Body of pancreas (tissue), 4 donors: ENCODE measurements at regions not wholly inside any gene's neighbourhood (a gene's known extent, or its start where the extent isn't known, plus 50 kb on each side); places are given as distances from the start of the nearest gene placed in this dataset.
A peak's percentile ranks its signal among the peaks of the same experiment; 100 is the strongest.

Source experiments
- ATAC-seq: fragments of 150-250 bp; one replicate; pipeline ENCODE4 v1.9.1; 2016
- DNase-seq, 4 donors: peaks; one replicate each; pipeline ENCODE4 v3.0.0-alpha.2; 2019
- H3K27ac ChIP-seq, 4 donors: fragments of 200-600 bp; sonication (generic); 1 replicate in 3 of 4; 2 replicates in 1 of 4; pipeline versions ENCODE4 v1.5.1 to v1.6.1; 2016 to 2019; ENCODE audit warnings: mild to moderate bottlenecking in 1 of 4, mixed read lengths in 1 of 4, moderate library complexity in 1 of 4
- H3K27me3 ChIP-seq, 2 donors: fragments of 200-600 bp; sonication (generic); one replicate each; pipeline ENCODE4 v1.6.0; 2016; ENCODE audit warnings: mild to moderate bottlenecking in 1 of 2
- H3K36me3 ChIP-seq, 2 donors: fragments of 200-600 bp; sonication (generic); replicated peaks in 1 of 2; 2 replicates each; pipeline ENCODE4 v1.5.1; 2016; ENCODE audit warnings: low read depth in 2 of 2; ENCODE audit not compliant: insufficient read depth in 1 of 2
- H3K4me1 ChIP-seq: fragments of 200-600 bp; sonication (generic); one replicate; pipeline ENCODE4 v1.6.0; 2016
- H3K4me3 ChIP-seq, 2 donors: fragments of 200-600 bp; sonication (generic); 1 replicate in 1 of 2; 2 replicates in 1 of 2; pipeline ENCODE4 v1.5.1; 2016 to 2019
- H3K9me3 ChIP-seq, 3 donors: fragments of 200-600 bp; sonication (generic); 1 replicate in 2 of 3; 2 replicates in 1 of 3; pipeline ENCODE4 v1.5.1; 2016
- POLR2A ChIP-seq, 3 donors: fragments of 450-650 bp; IDR thresholded peaks; one replicate each; pipeline ENCODE4 v1.6.1; 2016; ENCODE audit warnings: antibody characterized with exemption in 3 of 3, mild to moderate bottlenecking in 2 of 3
- WGBS, 2 donors: methylation state at CpG; one replicate each; pipeline ENCODE4 v1.1.5; 2017; 5-methylcytosine and 5-hydroxymethylcytosine counted together
- intact Hi-C: fragments of 100-400 bp; cut with DNase I; formaldehyde crosslinking; loops from one replicate; pipeline ENCODE4 v1.15.1; 2023
- TF ChIP-seq, protein P1 (sequence below), 7 experiments: fragments of 450-650 bp in 4 of 7; fragments of 200-600 bp in 3 of 7; sonication (generic) in 3 of 7; IDR thresholded peaks; one replicate each; pipeline ENCODE4 v1.5.1; 2016 to 2019; ENCODE audit warnings: antibody characterized with exemption in 7 of 7

DNA sequence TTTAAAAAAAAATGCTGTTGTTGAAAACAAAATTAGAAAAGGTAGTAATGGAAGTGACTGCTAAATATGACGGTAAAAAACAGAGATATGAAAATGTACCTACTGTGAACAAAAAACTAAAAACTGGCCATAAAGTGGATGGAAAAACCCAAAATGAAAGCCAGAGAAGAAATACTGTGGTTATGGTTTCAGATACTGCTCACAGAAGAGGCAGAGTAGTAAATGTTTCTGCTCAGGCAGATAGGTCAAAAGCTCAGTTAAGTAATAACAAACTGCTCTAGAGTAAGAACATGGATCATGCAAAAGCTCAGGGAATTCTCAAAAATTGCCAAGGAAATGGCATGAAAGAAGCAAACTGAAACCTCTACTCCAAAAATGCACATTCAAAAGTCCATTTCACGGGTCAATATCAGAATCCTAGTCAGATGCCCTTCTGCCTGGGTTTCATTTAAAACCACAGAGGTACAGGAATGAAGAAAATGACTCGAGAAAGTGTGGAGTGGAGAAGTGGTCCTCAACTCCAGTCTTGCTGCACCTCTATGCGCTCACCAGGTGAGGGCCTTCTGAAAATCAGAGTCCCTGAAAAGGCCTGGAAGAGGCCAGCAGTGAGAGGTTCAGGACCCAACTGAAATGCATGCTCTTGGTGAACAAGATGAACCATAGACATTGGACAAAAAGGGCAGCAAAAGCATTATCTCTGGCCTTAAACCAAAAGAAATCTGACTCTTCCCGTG is 315.0 kb upstream of the SPRY2 start:
- ATAC-seq (no peak), DNase-seq (no peak)
- no peak for TF ChIP-seq POLR2A (IDR thresholded peaks at IDR 0.05)
- TF ChIP-seq, protein P1, sequence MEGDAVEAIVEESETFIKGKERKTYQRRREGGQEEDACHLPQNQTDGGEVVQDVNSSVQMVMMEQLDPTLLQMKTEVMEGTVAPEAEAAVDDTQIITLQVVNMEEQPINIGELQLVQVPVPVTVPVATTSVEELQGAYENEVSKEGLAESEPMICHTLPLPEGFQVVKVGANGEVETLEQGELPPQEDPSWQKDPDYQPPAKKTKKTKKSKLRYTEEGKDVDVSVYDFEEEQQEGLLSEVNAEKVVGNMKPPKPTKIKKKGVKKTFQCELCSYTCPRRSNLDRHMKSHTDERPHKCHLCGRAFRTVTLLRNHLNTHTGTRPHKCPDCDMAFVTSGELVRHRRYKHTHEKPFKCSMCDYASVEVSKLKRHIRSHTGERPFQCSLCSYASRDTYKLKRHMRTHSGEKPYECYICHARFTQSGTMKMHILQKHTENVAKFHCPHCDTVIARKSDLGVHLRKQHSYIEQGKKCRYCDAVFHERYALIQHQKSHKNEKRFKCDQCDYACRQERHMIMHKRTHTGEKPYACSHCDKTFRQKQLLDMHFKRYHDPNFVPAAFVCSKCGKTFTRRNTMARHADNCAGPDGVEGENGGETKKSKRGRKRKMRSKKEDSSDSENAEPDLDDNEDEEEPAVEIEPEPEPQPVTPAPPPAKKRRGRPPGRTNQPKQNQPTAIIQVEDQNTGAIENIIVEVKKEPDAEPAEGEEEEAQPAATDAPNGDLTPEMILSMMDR (IDR thresholded peaks at IDR 0.05): no peak
- Histone ChIP-seq H3K27me3 (no peaks in the 10 kb centered on the region), H3K36me3 (no peaks in the 10 kb centered on the region), H3K9me3 (no peaks in the 10 kb centered on the region), H3K4me1 (no peaks in the 10 kb centered on the region), H3K27ac (no peak overlapping the region), H3K4me3 (no peak overlapping the region)
- 78 to 84% methylated on average over 5 of the region's 5 CpGs for WGBS, 2 donors
- intact Hi-C loops: no loop called here

DNA sequence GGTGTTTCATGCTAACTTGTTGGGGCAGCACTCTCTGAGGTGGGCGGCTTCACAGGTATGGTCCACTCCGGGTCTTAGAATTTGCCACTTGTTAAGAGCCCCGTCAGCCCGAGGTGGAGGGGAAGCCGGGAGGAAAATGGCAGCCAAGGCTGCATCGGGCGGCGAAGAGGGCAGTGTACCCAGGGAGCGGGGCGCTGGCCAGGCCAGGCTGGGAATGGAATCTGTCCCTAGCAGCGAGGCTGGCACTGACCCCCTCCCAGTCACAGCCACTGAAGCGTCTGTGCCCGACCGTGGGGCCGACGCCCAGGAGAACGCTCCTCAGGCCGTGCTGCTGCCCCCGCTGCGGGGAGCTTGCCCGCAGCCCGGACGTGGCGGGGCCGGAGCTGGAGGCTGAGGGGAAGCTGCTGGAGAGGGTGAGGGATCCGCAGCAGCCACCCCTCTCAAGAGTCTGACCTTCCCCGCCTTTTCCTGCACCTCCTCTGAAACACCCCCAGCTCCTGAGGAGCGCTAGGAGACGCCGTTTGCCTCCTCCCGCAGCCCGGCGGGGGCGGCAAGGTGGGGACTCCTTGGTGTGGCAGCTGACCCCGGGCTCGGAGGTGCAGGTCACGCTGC is 313.8 kb upstream of the SPRY2 start:
- TF ChIP-seq, protein P1 (IDR thresholded peaks at IDR 0.05): no peak
- peak in 1 of 3 donors; percentile 44 for TF ChIP-seq POLR2A (IDR thresholded peaks at IDR 0.05)
- Histone ChIP-seq H3K27me3 (no peaks in the 10 kb centered on the region), H3K4me1 (no peaks in the 10 kb centered on the region), H3K27ac (no peak overlapping the region), H3K36me3 (no peaks in the 10 kb centered on the region), H3K4me3 (no peak overlapping the region), H3K9me3 (no peaks in the 10 kb centered on the region)
- WGBS, 2 donors: 33 to 51% methylated on average over 22 to 37 of the region's 37 CpGs
- ATAC-seq: peak; percentile 78
- intact Hi-C loops: no loop called here
- DNase-seq: peak in 2 of 4 donors; percentile 33 to 40

DNA sequence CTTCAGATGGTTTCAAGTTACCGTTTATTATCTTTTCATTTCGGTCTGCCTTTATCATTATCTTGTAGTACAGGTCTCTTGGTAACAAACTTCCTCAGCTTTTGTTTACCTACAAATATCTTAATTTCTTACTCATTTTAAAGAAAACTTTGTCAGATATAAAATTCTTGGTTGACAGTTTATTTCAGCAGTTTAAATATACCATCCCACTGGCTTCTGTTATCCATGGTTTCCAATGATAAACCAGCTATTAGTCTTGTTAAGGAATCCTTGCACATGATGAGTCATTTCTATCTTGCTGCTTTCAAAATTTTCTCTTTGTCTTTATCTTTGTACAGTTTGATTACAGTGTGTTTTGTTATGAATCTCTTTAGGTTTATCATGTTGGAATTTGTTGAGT is 308.3 kb upstream of the SPRY2 start:
- H3K36me3 ChIP-seq: no peaks in the 10 kb centered on the region
- WGBS, 2 donors: 71 to 79% methylated on average over 2 of the region's 2 CpGs
- no peaks in the 10 kb centered on the region for H3K9me3 ChIP-seq
- intact Hi-C loops: no loop called here
- TF ChIP-seq, protein P1 (IDR thresholded peaks at IDR 0.05): no peak
- TF ChIP-seq POLR2A (IDR thresholded peaks at IDR 0.05): no peak
- no peaks in the 10 kb centered on the region for H3K4me1 ChIP-seq
- no peaks in the 10 kb centered on the region for H3K27me3 ChIP-seq
- ATAC-seq: no peak
- H3K27ac ChIP-seq: no peak overlapping the region
- no peak overlapping the region for H3K4me3 ChIP-seq
- DNase-seq: no peak

DNA sequence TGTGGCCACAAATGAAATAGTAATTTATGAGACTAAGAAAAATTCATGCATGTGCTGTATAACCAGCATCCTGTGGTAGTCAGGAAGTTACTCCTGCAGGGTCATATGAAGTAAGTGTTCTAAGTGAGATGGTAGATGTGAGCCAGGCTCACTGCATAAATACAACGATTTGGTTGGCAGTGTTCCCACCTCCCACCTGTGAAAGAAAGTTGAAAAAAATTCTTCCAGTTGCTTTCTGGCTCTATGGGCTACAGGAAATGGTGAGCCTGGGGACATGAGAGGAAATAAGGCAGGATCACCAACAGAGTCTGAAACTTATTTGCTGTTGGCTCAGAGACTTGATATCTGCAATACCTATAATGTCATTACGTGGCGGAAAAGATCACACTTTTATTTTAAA is 301.7 kb upstream of the SPRY2 start:
- intact Hi-C loops: no loop called here
- Histone ChIP-seq H3K36me3 (no peaks in the 10 kb centered on the region), H3K27me3 (no peaks in the 10 kb centered on the region), H3K9me3 (no peaks in the 10 kb centered on the region), H3K4me1 (no peaks in the 10 kb centered on the region), H3K4me3 (no peak overlapping the region), H3K27ac (no peak overlapping the region)
- TF ChIP-seq, protein P1 (IDR thresholded peaks at IDR 0.05): no peak
- TF ChIP-seq POLR2A (IDR thresholded peaks at IDR 0.05): no peak
- ATAC-seq (no peak), DNase-seq (no peak)
- 49 to 50% methylated on average over 3 of the region's 3 CpGs for WGBS, 2 donors

DNA sequence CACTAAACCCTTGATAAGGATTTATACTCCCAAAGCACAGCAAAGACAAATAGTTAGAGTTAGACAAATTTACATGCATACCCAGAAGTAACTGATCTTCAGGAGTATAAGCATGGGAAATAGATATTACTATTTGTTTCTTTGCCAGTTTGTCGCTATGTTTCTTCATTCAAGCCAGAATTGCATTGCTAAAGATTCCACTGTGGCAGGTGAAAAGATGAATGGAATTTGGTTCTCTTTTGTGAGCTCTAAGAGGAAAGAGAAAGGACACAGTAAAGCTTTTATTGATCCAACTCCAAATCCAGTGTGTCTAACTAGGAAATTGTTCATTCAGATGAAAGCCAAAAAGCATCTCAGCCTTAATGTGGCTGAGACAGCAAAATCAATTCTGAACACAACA is 292.3 kb upstream of the SPRY2 start:
- Histone ChIP-seq H3K9me3 (no peaks in the 10 kb centered on the region), H3K4me1 (no peaks in the 10 kb centered on the region), H3K27me3 (no peaks in the 10 kb centered on the region), H3K36me3 (no peaks in the 10 kb centered on the region), H3K4me3 (no peak overlapping the region), H3K27ac (no peak overlapping the region)
- intact Hi-C loops: no loop called here
- TF ChIP-seq POLR2A (IDR thresholded peaks at IDR 0.05): no peak
- TF ChIP-seq, protein P1 (IDR thresholded peaks at IDR 0.05): no peak
- WGBS, 2 donors: 41 to 59% methylated on average over 1 of the region's 1 CpG
- DNase-seq: no peak
- no peak for ATAC-seq
